K562 (cell line): ENCODE measurements at regions not wholly inside any gene's neighbourhood (a gene's known extent, or its start where the extent isn't known, plus 50 kb on each side); places are given as distances from the start of the nearest gene placed in this dataset.

Experiments used
- ATAC-seq: fragments of 200-7000 bp; cut with Tn5 transposase; 3 replicates; pipeline ENCODE4 v1.9.1; 2020; ENCODE audit warnings: moderate library complexity
- BruUV-seq: library from RNA; stranded (reverse); fragments of 400-500 nt; replicated peaks from 2 replicates; lab custom pipeline; 2021; lab: Mats Ljungman, UMichigan
- CTCF ChIA-PET: fragments of 300-600 bp; formaldehyde crosslinking; extraction: SDS; loops from one replicate; lab custom pipeline; 2021; ENCODE audit warnings: low intra/inter-chr PET ratio; lab: Yijun Ruan, JAX
- POLR2A ChIA-PET: fragments of 300-600, 350-650 bp; sonication (Branson Sonifier 250); formaldehyde crosslinking; extraction: SDS; loops from one replicate; lab custom pipeline; 2021; ENCODE audit warnings: antibody characterized with exemption, inconsistent platforms; lab: Yijun Ruan, JAX
- DNase-seq, 4 experiments: peaks; one replicate each; pipeline versions ENCODE4 v3.0.0 to v3.0.0-alpha.2; 2011 to 2018; ENCODE audit warnings: low spot score in 3 of 4, mixed read lengths in 3 of 4; ENCODE audit errors: extremely low read depth in 1 of 4
- FAIRE-seq: peaks from 2 replicates; lab custom pipeline; 2011; peaks lifted over from hg19 to GRCh38; lab: Jason Lieb, UNC
- H2AFZ ChIP-seq: 2 replicates; pipeline ENCODE4 v1.6.0; 2011; ENCODE audit warnings: low read depth, low read length, control low read depth, inconsistent platforms
- H3K27ac ChIP-seq: fragments of 200-600 bp; 3 replicates; pipeline ENCODE4 v1.8.0; 2011; ENCODE audit warnings: low read depth, mild to moderate bottlenecking, control low read depth, inconsistent platforms, low read length, moderate library complexity, mixed read lengths; ENCODE audit errors: extremely low read depth
- H3K27me3 ChIP-seq, 2 experiments: fragments of 300-600 bp in 1 of 2; 2 replicates in 1 of 2; 3 replicates in 1 of 2; pipeline versions ENCODE4 v1.6.0 to v1.8.0; 2011; ENCODE audit warnings: inconsistent platforms in 2 of 2, low read length in 2 of 2, mild to moderate bottlenecking in 1 of 2, mixed read lengths in 1 of 2, moderate library complexity in 1 of 2; ENCODE audit not compliant: control insufficient read depth in 2 of 2, insufficient read depth in 2 of 2
- H3K36me3 ChIP-seq: fragments of 300-600 bp; 3 replicates; pipeline ENCODE4 v1.8.0; 2011; ENCODE audit warnings: mild to moderate bottlenecking, low read length, inconsistent platforms; ENCODE audit not compliant: control insufficient read depth, insufficient read depth
- H3K4me1 ChIP-seq, 2 experiments: fragments of 200-600 bp in 1 of 2; replicated peaks in 1 of 2; 2 replicates in 1 of 2; 3 replicates in 1 of 2; pipeline versions ENCODE4 v1.5.1 to v1.8.0; 2011; ENCODE audit warnings: inconsistent platforms in 2 of 2, low read length in 2 of 2, mild to moderate bottlenecking in 1 of 2, mixed read lengths in 1 of 2, moderate library complexity in 1 of 2; ENCODE audit not compliant: control insufficient read depth in 2 of 2, insufficient read depth in 2 of 2
- H3K4me2 ChIP-seq: 2 replicates; pipeline ENCODE4 v1.6.1; 2011; ENCODE audit warnings: low read length, control low read depth, inconsistent platforms, mixed read lengths; ENCODE audit not compliant: insufficient read depth
- H3K4me3 ChIP-seq: fragments of 200-600 bp; sonication (generic), shearing (Covaris generic); 2 replicates; pipeline ENCODE4 v1.5.1; 2016; ENCODE audit warnings: control low read depth, inconsistent platforms
- H3K79me2 ChIP-seq: fragments of 200-600 bp; 3 replicates; pipeline ENCODE4 v1.8.0; 2011; ENCODE audit warnings: low read length, inconsistent platforms; ENCODE audit not compliant: control insufficient read depth, insufficient read depth
- H3K9ac ChIP-seq, 2 experiments: 2 replicates each; pipeline versions ENCODE4 v1.6.0 to v1.6.1; 2011; ENCODE audit warnings: low read depth in 2 of 2, low read length in 2 of 2, control low read depth in 1 of 2, inconsistent platforms in 1 of 2, mild to moderate bottlenecking in 1 of 2, mixed read lengths in 1 of 2; ENCODE audit not compliant: insufficient read depth in 1 of 2
- H3K9me1 ChIP-seq: one replicate; pipeline ENCODE4 v1.6.0; 2011; ENCODE audit warnings: inconsistent platforms, mild to moderate bottlenecking, low read length, moderate library complexity; ENCODE audit not compliant: control insufficient read depth, insufficient read depth
- H3K9me3 ChIP-seq: replicated peaks from 2 replicates; pipeline ENCODE4 v1.5.1; 2011; ENCODE audit warnings: low read depth, low read length, inconsistent platforms; ENCODE audit not compliant: control insufficient read depth, insufficient read depth
- H4K20me1 ChIP-seq: replicated peaks from 2 replicates; pipeline ENCODE4 v1.6.1; 2011; ENCODE audit warnings: low read length, inconsistent platforms, mixed read lengths; ENCODE audit not compliant: control insufficient read depth, insufficient read depth
- BHLHE40 ChIP-seq: IDR thresholded peaks from 2 replicates; pipeline ENCODE4 v1.6.1; 2011; ENCODE audit warnings: low read length, improper control_type of control experiment
- CBX5 ChIP-seq: IDR thresholded peaks from 2 replicates; pipeline ENCODE4 v1.6.1; 2014; ENCODE audit warnings: low read depth, borderline replicate concordance
- CTCFL ChIP-seq: IDR thresholded peaks from 2 replicates; pipeline ENCODE4 v1.6.1; 2011; ENCODE audit warnings: borderline replicate concordance, low read depth, mild to moderate bottlenecking, moderate library complexity, low read length; ENCODE audit not compliant: insufficient read depth, poor library complexity, severe bottlenecking
- FOXJ3 ChIP-seq: sonication (generic); formaldehyde crosslinking; IDR thresholded peaks from 2 replicates; pipeline ENCODE4 v1.4.0; 2020; ENCODE audit warnings: mild to moderate bottlenecking, missing genetic modification reagents
- GABPB2 ChIP-seq: fragments of 250-450 bp; sonication (Bioruptor Pico); conservative IDR thresholded peaks from 2 replicates; pipeline ENCODE4 v1.5.1; 2021; ENCODE audit warnings: mild to moderate bottlenecking
- LARP7 ChIP-seq: fragments of 450-650 bp; IDR thresholded peaks from 2 replicates; pipeline ENCODE4 v1.6.1; 2016
- NR1H2 ChIP-seq: sonication (generic); formaldehyde crosslinking; IDR thresholded peaks from 2 replicates; pipeline ENCODE4 v1.4.0; 2020; ENCODE audit warnings: mild to moderate bottlenecking, missing genetic modification reagents
- NR3C1 ChIP-seq: sonication (generic); formaldehyde crosslinking; IDR thresholded peaks from 2 replicates; pipeline ENCODE4 v1.8.1; 2022; ENCODE audit warnings: missing genetic modification reagents
- POLR3G ChIP-seq: IDR thresholded peaks from 2 replicates; pipeline ENCODE4 v1.6.1; 2011; ENCODE audit not compliant: insufficient read length, insufficient replicate concordance; ENCODE audit errors: extremely low read depth
- SMARCA4 ChIP-seq: fragments of 450-650 bp; IDR thresholded peaks from 2 replicates; pipeline ENCODE4 v1.6.1; 2016
- SREBF1 ChIP-seq: fragments of 150-350 bp; IDR thresholded peaks from 2 replicates; pipeline ENCODE4 v1.6.1; 2014; ENCODE audit warnings: antibody characterized with exemption, low read depth, low read length, borderline replicate concordance
- ZBTB7A ChIP-seq: IDR thresholded peaks from 2 replicates; pipeline ENCODE4 v1.6.1; 2011; ENCODE audit warnings: low read depth, mild to moderate bottlenecking, low read length, moderate library complexity, borderline replicate concordance; ENCODE audit not compliant: control insufficient read depth
- ZC3H8 ChIP-seq: fragments of 450-650 bp; IDR thresholded peaks from 2 replicates; pipeline ENCODE4 v1.6.1; 2017
- ZNF311 ChIP-seq: fragments of 250-450 bp; sonication (Bioruptor Pico); IDR thresholded peaks from 2 replicates; pipeline ENCODE4 v1.4.0; 2020; ENCODE audit warnings: mild to moderate bottlenecking, moderate library complexity
- ZNF639 ChIP-seq, 2 experiments: fragments of 200-800 bp in 1 of 2; sonication (Bioruptor generic) in 1 of 2; sonication (generic) in 1 of 2; formaldehyde crosslinking in 1 of 2; IDR thresholded peaks in 1 of 2; conservative IDR thresholded peaks in 1 of 2; 2 replicates each; pipeline versions ENCODE4 v1.5.0 to v1.6.1; 2016 to 2020; ENCODE audit warnings: missing compliant biosample characterization in 1 of 2, missing genetic modification characterization in 1 of 2, missing genetic modification reagents in 1 of 2
- ZNF707 ChIP-seq: fragments of 250-450 bp; sonication (Bioruptor Pico); conservative IDR thresholded peaks from 2 replicates; pipeline ENCODE4 v1.8.0; 2022; ENCODE audit warnings: inconsistent platforms, mild to moderate bottlenecking, moderate library complexity
- WGBS: fragments of 100-300 bp; shearing (Covaris generic); methylation state at CpG from one replicate; pipeline ENCODE4 v1.1.6; 2016; ENCODE audit warnings: low coverage, mixed read lengths; ENCODE audit not compliant: insufficient coverage; ENCODE audit errors: missing lambda C conversion rate; 5-methylcytosine and 5-hydroxymethylcytosine counted together
- in situ Hi-C: fragments of 300-500 bp; cut with MboI; formaldehyde crosslinking; loops from 4 replicates; pipeline ENCODE4 v1.15.0; 2018; ENCODE audit warnings: inconsistent platforms, mixed read lengths
- intact Hi-C: fragments of 100-400 bp; cut with micrococcal nuclease; formaldehyde crosslinking; loops from 2 replicates; pipeline ENCODE4 v1.14.2; 2022

- DNase-seq: no peak
- Histone ChIP-seq H3K27ac (no peak overlapping the region), H3K9me1 (no peaks in the 10 kb centered on the region), H3K4me1 (no peaks in the 10 kb centered on the region), H3K36me3 (no peaks in the 10 kb centered on the region), H2AFZ (no peak overlapping the region), H3K79me2 (no peaks in the 10 kb centered on the region), H3K4me3 (no peak overlapping the region), H3K9ac (no peak overlapping the region), H3K4me2 (no peak overlapping the region), H3K27me3 (no peaks in the 10 kb centered on the region), H4K20me1 (no peaks in the 10 kb centered on the region), H3K9me3 (no peaks in the 10 kb centered on the region)
- ATAC-seq: no peak
- intact Hi-C loops (no loop called here), in situ Hi-C loops (no loop called here)
- CTCF ChIA-PET: no interaction called here
- FAIRE-seq: no peak
- POLR2A ChIA-PET: no interaction called here
- no peak for TF ChIP-seq CTCFL
- no peak for TF ChIP-seq SREBF1
- TF ChIP-seq ZNF707 (CRISPR knock-in tag): no peak
- no peak for TF ChIP-seq ZNF311
- WGBS: 4% methylated on average over 2 of the region's 2 CpGs
- no TSS peak for BruUV-seq
Observed at GRCh38 chr3:31016196-31016595, 121.7 kb upstream of the GADL1 start.

GRCh38 chr3:31022716-31023115 is 128.3 kb upstream of the GADL1 start:
- no peak overlapping the region for H3K27ac ChIP-seq
- ATAC-seq (no peak), FAIRE-seq (no peak), DNase-seq (no peak)
- H3K9me1 ChIP-seq: no peaks in the 10 kb centered on the region
- intact Hi-C loops: no loop called here
- H3K27me3 ChIP-seq: no peaks in the 10 kb centered on the region
- H3K4me1 ChIP-seq: no peaks in the 10 kb centered on the region
- no peaks in the 10 kb centered on the region for H3K36me3 ChIP-seq
- ChIA-PET CTCF (no interaction called here), POLR2A (interaction anchor here (1.2 kb wide), 1 partner anchor 8 kb away, joined by 3 read pairs; no protein-coding TSS in a partner anchor)
- in situ Hi-C loops: no loop called here
- no peak overlapping the region for H3K9ac ChIP-seq
- H3K9me3 ChIP-seq: no peaks in the 10 kb centered on the region
- no peaks in the 10 kb centered on the region for H4K20me1 ChIP-seq
- H3K79me2 ChIP-seq: no peaks in the 10 kb centered on the region
- no peak overlapping the region for H2AFZ ChIP-seq
- no peak overlapping the region for H3K4me2 ChIP-seq
- no TSS peak for BruUV-seq
- H3K4me3 ChIP-seq: no peak overlapping the region
- no peak for TF ChIP-seq ZNF639 (CRISPR knock-in tag; conservative IDR thresholded peaks at IDR 0.05 in 1 of 2, IDR thresholded peaks at IDR 0.05 in 1 of 2)
- TF ChIP-seq FOXJ3 (CRISPR knock-in tag): no peak
- TF ChIP-seq NR1H2 (CRISPR knock-in tag): no peak
- TF ChIP-seq NR3C1 (CRISPR knock-in tag): no peak
- TF ChIP-seq BHLHE40: no peak
- TF ChIP-seq ZBTB7A: no peak
- no peak for TF ChIP-seq CBX5
- TF ChIP-seq GABPB2 (CRISPR knock-in tag): no peak
- TF ChIP-seq ZC3H8: no peak
- TF ChIP-seq LARP7: no peak
- no peak for TF ChIP-seq SMARCA4
- TF ChIP-seq POLR3G: no peak
